GM21529 (cell line): ENCODE measurements at regions not wholly inside any gene's neighbourhood (a gene's known extent, or its start where the extent isn't known, plus 50 kb on each side); places are given as distances from the start of the nearest gene placed in this dataset.

Source experiments
- ATAC-seq: cut with Tn5 transposase; IDR thresholded peaks from one replicate; pipeline ENCODE4 v1.9.1; 2021; ENCODE audit not compliant: unreplicated experiment

DNA sequence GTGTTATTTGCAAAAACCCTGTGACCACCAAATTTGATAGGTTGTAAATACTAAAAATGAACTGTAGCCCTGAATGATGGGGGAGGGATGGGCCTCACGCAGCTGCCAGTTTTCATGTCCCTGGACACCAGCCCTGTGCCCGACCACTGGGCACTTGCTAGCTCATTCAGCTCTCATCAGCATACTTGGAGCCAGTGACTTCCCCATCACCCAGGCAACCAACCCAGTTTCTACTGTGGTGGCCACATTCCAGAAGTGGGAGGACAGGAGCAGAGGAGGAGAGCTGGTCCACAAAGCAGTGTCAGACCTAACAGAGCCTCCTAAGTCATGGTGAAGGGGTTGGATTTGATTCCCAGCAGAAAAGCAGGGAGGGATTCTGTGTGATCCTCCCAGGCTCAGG lies 128.2 kb downstream of the CPEB2 start:
- no peak for ATAC-seq

DNA sequence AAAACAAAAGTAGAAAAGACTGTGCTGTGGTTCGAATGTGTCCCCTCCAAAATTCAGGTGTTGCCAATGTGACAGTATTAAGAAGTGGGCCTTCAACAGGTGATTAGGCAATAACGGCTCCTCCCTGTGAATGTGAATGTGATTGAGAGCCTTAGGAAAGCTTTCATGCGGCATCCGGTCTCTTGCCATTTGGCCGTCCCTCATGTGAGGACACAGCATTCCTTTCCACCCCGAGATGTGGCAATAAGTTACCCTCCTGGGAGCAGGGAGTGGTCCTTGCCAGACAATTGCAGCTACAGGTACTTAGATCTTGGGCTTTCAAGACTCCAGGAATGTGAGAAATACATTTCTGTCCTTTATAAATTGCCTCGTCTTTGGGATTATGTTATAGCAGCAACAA lies 129.3 kb downstream of the CPEB2 start:
- ATAC-seq = no peak

DNA sequence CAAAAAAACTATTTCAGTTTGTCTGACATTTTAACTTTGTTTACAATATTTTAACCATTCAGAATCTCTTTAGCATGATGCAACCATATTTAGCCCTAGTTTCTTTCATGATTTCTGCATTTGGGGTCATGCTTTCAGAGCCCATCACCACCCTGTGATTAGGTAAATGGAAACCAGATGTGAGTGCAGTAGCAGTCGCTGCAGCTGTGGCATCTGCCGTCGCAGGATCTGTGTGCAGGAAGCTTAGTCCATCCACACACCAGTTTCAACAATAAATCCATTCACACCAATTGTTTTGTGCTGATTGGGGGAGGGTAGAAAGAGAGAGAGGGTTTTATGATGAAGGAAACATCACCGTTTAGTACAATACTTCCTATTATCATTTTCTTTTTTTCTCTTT lies 130.5 kb downstream of the CPEB2 start:
- no peak for ATAC-seq

DNA sequence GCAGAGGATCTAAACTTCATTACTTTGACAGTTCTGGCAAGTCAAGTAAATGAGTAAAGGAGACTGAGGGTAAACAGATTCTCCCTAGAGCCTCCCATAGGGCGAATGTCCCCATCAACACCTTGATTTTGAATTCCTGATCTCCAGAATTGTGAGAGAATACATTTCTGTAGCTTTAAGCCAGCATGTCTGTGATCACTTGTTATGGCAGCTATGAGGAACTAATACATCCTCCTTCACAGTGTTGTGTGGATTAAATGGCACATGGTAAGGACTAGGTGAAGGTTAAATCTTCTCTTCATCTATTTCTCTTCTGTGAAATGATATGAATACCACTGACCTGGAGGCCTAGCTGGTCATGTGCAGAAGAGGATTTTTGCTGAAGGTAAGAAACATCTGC lies 137.3 kb downstream of the CPEB2 start:
- no peak for ATAC-seq

DNA sequence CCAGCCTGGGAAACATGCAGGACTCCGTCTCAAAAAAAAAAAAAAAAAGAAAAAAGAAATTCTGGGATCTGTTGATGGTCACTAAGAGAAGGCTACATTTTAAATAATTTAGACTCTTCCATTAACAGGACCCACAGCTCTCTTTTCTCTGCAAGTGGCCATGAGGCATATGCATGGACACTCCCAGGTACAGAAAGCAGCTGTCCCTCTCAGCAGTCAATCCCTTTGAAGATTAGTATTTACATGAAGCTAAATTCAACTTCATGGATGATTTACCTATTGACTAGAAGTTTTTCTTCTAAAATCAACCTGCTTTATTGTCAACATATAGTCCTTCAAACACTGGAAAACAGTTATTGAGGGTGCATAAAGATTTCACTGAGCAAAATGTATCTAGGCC lies 139.9 kb downstream of the CPEB2 start:
- ATAC-seq = no peak

DNA sequence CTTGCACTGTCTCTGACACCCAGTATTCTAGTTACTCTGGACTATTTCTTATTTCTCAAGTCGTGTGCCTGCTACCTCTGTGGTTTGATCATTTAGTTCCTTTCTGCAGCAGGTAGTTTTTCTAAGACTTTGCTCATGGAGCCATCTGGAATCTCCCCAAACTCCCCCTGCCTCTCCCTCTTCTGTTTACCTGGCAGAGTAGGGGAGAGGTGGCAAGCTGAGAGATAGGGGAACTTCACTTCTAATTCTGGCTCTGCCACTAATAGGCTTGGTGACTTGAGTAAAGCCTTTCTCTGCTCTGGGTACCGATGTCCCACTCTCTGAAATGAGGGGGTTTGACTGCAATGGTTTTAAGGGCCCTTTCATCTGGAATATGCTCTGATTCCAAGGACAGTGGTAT lies 141.3 kb downstream of the CPEB2 start:
- peak; percentile 61 for ATAC-seq

DNA sequence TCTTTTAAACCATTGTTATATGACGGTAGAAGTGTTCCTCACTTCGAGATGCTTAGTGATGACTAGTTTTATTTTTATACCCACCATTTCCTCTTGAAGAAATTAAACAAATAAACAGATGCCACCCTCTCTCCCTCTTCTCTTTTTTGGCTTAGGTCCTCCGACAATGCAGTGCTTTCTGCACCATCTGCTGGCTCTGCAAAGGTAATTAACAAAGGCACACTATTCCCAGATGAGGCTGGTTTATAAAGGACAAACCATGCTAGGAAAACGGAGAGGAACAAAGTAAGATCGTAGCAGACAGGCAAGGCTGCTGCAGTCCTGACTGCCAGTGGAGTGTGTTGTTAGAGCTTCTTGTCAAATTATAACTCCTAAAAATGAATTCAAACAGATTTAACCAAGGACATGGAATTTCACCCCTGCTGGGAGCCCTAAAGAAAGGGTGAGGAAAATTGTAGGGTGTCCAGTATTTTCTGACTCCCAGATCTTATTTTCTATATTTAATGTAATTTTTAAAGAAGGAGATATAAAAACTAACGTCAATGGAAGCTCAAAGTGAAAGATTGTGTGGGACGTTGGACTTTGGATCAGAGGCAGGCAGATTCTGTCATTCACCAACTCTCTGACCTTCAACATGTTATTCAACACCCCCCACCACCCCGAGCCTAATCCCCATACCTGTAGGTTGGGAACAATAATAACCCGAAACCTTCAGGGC lies 142.1 kb downstream of the CPEB2 start:
- no peak for ATAC-seq

DNA sequence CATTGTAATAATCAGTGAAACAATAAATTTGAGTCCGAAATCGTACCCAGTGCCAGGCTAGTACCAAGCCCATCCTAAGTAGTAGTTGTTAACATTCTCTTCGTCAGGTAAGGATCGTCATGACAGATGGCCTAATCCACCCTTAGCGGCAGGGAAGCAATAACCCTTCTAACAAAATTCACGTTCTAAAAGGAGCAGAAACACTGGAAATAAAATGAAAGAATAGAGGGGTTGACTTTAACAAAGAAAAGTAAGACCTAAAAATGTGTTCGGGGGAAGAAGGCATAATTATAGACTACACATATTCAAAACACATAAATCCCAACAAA lies 142.7 kb downstream of the CPEB2 start:
- ATAC-seq = no peak

DNA sequence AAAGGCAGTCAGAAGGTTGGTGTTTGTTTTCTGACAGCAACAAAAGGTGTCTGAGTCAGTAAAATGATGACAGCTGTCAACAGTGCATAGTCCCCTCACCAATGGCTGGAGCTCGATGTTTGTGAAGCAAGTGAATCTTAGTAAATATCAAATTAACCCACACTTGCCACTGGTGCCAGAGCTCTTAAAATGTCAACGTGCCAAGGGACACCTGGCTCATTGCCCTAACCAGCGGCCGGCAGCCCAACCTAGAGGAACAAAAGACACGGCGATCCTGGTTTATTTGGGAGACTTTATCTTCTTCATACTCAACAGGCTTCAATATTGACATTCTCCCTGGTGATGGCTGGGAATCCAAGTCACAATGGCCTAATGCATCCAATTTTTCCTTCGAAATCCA lies 143.4 kb downstream of the CPEB2 start:
- no peak for ATAC-seq

DNA sequence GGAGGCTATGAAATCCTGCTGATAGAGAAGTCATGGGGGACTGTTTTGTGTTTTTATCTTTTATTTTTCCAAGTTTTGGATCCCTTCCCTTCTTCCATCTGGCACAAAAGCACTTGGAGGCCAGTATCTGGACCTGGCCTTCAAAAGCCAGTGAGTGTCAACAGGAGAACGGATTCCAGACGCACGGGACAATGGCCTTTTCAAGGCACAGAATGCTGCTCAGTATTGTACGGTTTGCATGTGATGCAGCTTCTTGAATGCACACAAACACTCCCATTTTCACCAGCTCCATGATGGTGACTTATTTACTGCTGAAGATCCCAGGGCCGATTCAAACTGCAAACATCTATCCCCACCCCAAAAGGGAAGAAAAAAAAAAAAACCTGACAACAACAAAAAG lies 145.4 kb downstream of the CPEB2 start:
- ATAC-seq = no peak

DNA sequence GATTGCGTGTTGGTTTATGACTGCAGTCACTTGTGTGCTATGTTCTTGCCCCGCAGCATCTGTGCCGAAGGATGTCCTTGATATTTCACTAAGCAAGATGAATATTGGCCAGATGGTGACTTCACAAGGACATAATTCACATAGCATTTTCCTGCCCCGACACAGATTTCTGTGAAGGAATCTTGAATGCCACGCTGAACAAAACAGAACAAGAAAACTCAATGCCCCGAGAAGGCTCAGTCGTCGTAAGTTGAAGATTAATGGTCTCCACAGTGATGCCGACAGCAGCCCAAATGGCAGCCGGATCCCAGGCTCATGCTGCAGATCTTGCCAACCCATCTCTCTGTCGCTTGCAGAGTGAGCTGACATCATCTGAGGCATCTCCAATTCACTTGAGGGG lies 145.9 kb downstream of the CPEB2 start:
- ATAC-seq = no peak

DNA sequence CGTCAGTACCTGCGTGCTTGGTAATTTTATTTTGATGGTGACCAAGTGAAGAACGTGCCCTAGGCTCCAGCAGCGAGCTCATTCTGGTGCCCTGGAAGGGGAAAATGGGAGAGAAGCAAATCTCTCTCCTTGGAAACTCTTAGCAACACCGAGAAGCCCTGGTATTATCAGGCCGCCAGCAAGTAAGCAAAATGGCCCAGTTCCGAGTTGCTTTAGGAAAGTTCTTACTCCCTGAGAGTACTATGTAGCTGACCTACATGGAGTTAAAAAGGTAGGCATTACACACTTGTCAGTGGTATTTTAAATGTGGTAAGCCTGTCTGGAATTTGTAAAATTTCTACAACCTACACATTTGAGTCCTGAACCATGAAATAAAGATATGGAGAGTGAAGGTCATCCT lies 146.4 kb downstream of the CPEB2 start:
- ATAC-seq = no peak

DNA sequence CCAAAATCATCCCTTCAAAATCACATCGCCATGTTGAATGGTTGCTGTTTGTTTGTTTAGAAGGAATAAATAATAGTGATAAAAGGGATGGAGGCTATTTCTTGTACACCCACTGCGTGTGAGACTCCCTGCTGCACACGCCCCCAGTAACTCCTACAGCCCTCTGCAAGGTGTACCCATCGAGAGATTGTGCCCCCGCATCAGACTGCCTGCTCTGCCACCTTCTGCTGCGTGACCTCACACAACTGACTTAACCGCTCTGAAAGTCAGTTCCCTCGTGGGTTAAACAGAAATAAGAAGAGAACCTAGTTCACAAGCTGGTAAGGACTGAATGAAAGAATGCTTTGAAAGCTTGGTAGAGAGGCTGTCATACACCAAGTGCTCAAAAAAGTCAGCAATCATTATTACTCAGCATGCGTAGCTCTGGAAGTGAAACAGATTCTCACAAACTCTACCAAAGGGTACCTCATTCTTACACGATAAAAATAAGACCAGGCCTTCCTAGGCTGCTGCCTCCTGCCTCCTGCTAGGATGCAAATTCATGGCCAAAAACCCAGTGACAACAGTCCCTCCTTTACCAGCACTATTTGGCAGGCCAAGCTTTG lies 147.1 kb downstream of the CPEB2 start:
- peak; percentile 82 for ATAC-seq

DNA sequence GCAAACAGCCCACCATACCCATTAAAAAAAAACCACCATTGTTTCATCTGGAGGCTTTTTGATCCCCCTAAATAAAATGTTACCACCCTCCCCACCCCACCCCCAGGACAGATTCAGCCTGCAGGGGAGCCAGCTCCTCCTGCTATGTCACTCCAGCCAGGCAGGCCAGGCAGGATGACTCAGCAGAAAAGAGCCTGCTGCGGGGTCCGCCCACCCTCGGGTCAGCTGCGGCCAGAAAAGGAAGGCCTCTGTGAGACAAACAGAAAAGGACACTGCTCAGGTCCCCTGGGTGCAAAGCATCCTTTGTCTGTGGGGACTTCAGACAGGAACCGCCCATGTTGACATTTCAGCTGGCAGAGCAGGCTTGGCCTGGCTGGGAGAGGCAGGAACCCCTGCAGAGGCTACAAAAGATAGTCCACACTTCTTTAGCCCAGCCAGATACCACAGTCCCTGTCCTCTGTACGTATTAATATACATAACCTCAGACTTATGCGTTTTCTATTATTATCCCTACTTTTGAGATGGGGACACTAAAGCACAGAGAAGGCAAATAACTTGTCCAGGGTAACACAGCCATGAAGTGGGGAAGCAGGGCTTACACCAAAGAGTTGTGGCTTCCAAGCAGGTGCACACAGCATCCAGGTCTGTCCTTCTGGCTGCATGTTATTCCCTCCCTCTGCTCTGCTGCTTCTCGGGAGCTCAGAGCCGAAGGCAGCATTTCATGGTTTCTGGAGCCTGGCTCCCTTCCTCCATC lies 147.7 kb downstream of the CPEB2 start:
- peak; percentile 86 for ATAC-seq

DNA sequence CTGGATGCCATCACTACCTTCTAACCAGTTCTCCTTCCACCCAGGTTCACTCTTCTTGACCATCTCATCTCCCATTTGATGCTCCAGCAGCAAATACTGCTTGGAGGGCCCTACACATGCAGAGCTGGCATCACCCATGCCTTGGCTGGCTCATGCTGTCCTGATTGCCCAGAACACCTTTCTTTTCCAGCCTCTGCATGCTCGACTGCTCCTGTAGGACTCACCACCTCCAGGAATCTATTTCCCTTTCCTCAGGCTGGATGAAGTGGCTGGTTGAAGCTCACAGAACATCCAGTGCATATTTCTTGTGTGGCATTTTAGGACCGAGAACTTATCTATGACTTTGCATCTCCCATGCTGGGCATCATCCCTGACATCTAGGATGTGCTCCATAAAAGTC lies 148.3 kb downstream of the CPEB2 start:
- ATAC-seq = no peak

DNA sequence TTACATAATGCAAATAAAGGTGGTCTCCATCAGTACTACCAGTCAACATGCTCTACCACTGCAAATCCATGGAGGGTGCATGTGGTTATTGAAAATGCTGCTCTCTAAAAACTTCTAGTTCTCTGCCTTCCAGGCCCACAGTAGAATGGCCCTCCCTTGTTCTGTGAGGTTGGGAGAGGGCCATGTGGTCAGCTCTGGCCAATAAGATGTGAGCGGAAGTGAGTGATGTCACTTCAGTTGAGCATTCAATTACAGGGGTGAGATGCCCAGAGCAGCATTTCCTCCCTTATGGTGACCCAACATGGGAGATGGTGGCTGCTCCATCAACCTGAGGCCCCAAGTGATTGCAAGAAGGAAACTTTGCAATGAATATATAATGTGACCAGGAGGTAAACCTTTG lies 148.8 kb downstream of the CPEB2 start:
- no peak for ATAC-seq

DNA sequence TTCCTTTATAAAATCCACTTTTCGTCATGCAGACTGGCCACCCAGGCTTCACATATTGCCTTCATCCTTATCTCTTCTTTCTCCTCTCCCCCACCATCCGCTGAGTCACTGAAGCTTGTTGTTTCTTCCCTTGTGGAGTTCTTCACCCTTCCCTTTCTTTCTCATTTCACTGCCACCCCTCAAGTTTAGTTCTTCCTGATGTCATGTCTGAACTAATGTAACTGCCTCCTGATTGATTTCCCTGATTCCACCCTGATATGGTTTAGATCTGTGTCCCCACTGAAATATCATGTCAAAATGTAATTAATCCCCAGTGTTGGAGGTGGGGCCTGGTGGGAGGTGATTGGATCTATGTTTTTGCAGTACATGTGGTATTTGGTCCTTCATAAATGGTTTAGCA lies 151.4 kb downstream of the CPEB2 start:
- ATAC-seq = no peak

DNA sequence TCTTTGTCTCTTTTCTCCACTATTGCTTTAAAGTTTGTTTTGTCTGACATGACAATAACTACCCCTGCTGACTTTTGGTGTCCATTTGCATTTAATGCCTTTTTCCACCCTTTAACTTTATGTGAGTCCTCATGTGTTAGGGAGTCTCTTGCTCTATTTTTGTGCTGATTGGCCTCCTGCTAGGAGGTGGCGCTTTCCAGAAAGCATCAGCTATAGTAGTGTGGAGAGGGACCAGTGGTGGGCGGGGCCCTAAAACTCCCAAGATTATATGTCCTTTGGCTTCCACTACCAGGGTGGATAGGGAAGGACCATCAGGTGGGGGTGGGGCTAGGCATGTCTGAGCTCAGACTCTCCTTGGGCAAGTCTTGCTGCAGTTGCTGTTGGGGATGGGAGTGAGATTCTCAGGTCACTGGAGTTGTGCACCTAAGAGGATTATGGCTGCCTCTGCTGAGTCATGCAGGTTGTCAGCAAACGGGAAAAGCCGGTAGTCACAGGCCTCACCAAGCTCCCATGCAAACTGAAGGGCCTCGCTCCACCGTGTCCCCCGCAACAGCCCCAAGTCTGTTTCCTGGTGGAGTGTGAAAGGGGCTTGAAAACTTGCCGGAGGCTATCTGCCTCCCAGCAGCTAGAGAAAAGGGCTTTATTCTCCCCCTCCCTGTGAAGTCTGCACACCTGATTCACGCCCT lies 156.3 kb downstream of the CPEB2 start:
- ATAC-seq = no peak

DNA sequence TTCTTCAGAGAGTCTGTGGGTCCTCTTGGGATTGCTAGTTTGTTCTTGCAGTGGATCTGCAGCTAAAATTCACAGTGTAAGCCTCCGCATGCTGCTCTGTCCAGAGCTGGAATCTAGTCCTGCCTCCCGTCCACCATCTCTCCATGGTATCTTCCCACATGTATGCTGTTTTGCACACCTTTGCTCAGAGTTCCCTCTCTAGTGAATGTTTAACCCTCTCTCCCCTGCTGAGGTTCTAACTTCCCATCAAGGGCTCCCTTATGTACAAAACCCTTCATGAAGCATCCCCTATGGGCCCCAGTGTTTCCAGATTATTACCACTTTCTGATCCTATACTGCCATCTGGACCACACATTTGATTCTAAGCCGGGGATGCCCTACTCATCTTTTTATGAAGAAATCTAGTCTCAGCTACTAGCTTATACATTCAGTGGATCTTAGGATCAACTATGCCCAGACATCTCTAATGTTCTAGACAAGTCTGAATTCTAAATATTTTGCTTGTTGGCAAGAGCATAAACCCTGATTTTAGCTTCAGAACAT lies 157.3 kb downstream of the CPEB2 start:
- no peak for ATAC-seq

DNA sequence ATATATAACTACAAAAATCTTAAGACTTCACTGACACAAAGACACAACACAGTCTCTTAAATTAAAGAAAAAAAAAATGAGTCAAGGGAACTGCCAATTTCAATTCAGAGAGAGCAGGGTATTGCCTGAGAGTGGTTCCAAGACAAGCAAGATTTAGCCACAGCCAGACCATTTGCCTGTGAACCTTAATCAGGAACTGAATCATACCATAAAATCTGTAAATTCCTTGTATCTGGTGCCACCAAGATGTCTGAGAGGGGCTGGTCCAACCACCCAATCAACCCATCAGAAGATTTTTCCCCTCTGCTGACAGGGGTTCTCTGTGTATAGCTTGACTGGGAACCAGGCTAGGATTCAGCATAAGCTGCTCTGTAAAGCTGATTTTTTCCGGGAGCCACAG lies 159.2 kb downstream of the CPEB2 start:
- ATAC-seq = no peak

DNA sequence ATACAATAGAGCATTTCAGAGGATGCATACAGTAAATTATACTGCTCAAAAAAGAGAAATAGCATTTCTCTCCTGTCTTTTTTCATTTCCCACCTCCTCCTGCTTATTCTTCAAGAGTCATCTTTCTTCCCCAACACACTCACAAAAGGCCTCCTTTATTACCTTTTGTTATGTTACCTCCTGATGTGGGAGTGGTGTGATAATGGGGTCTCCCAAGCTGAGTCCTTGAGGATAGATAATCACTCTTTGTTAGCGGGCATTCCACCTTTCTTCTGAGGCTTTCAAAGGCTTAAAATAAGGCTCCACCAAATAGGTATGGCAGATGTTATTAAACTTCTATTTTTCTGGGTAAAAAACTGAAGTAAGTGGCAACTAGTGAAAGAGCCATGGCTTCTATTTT lies 159.8 kb downstream of the CPEB2 start:
- ATAC-seq = no peak
